WTC11 (cell line): ENCODE measurements at regions not wholly inside any gene's neighbourhood (a gene's known extent, or its start where the extent isn't known, plus 50 kb on each side); places are given as distances from the start of the nearest gene placed in this dataset.

Experiments
- ATAC-seq: fragments of 200-7000 bp; cut with Tn5 transposase; 2 replicates; pipeline ENCODE4 v1.10.0; 2021; ENCODE audit warnings: mild to moderate bottlenecking, moderate library complexity
- CTCF ChIA-PET: fragments of 300-600 bp; sonication (Branson Sonifier 250); formaldehyde crosslinking; loops from one replicate; lab custom pipeline; 2021; ENCODE audit warnings: antibody characterized with exemption; lab: Charles Lee
- POLR2A ChIA-PET: fragments of 350-600 bp; sonication (Branson Sonifier 250); formaldehyde crosslinking; loops from one replicate; lab custom pipeline; 2021; ENCODE audit warnings: antibody characterized with exemption; lab: Charles Lee
- DNase-seq: peaks from one replicate; pipeline ENCODE4 v3.0.0; 2021; ENCODE audit warnings: low spot score
- H3K27ac Mint-ChIP-seq: 2 replicates; pipeline ENCODE4 v1.8.0; 2021; ENCODE audit warnings: mixed read lengths
- H3K27me3 Mint-ChIP-seq: 2 replicates; pipeline ENCODE4 v1.8.0; 2021; ENCODE audit warnings: low read depth, mild to moderate bottlenecking, moderate library complexity, mixed read lengths
- H3K36me3 Mint-ChIP-seq: 2 replicates; pipeline ENCODE4 v1.8.0; 2021; ENCODE audit warnings: mixed read lengths
- H3K4me1 Mint-ChIP-seq: 2 replicates; pipeline ENCODE4 v1.8.0; 2022; ENCODE audit warnings: mixed read lengths
- H3K4me3 Mint-ChIP-seq: 2 replicates; pipeline ENCODE4 v1.8.0; 2021; ENCODE audit warnings: mild to moderate bottlenecking, moderate library complexity, mixed read lengths
- H3K9me3 Mint-ChIP-seq: 2 replicates; pipeline ENCODE4 v1.8.0; 2021; ENCODE audit warnings: mixed read lengths
- ARID4B ChIP-seq: sonication (generic); formaldehyde crosslinking; IDR thresholded peaks from 2 replicates; pipeline ENCODE4 v1.8.0; 2023; ENCODE audit warnings: missing genetic modification reagents, mild to moderate bottlenecking, borderline replicate concordance
- CDX4 ChIP-seq: fragments of 250-450 bp; sonication (Bioruptor Pico); IDR thresholded peaks from 2 replicates; pipeline ENCODE4 v1.9.0; 2021; ENCODE audit warnings: moderate library complexity, mild to moderate bottlenecking, inconsistent platforms, borderline replicate concordance
- CREB1 ChIP-seq: sonication (generic); formaldehyde crosslinking; IDR thresholded peaks from 2 replicates; pipeline ENCODE4 v1.8.0; 2023; ENCODE audit warnings: mild to moderate bottlenecking, missing genetic modification reagents
- E2F4 ChIP-seq: sonication (generic); formaldehyde crosslinking; IDR thresholded peaks from 2 replicates; pipeline ENCODE4 v1.8.1; 2022; ENCODE audit warnings: low read depth, mild to moderate bottlenecking, moderate library complexity, missing genetic modification reagents, borderline replicate concordance
- ELF4 ChIP-seq: sonication (generic); formaldehyde crosslinking; IDR thresholded peaks from 2 replicates; pipeline ENCODE4 v1.8.1; 2022; ENCODE audit warnings: low read depth, mild to moderate bottlenecking, moderate library complexity, missing genetic modification reagents
- GABPB1 ChIP-seq: sonication (generic); formaldehyde crosslinking; IDR thresholded peaks from 2 replicates; pipeline ENCODE4 v1.8.1; 2023; ENCODE audit warnings: mild to moderate bottlenecking, missing genetic modification reagents
- IRF2 ChIP-seq: sonication (generic); formaldehyde crosslinking; IDR thresholded peaks from 2 replicates; pipeline ENCODE4 v1.8.0; 2022; ENCODE audit warnings: low read depth, missing genetic modification reagents, borderline replicate concordance
- MYBL2 ChIP-seq: sonication (generic); formaldehyde crosslinking; IDR thresholded peaks from 2 replicates; pipeline ENCODE4 v1.8.1; 2023; ENCODE audit warnings: mild to moderate bottlenecking, moderate library complexity, missing genetic modification reagents
- NFATC4 ChIP-seq: fragments of 250-450 bp; sonication (Bioruptor Pico); IDR thresholded peaks from 2 replicates; pipeline ENCODE4 v1.9.0; 2021; ENCODE audit warnings: mild to moderate bottlenecking
- NR1H2 ChIP-seq: sonication (generic); formaldehyde crosslinking; IDR thresholded peaks from 2 replicates; pipeline ENCODE4 v1.9.0; 2021; ENCODE audit warnings: mild to moderate bottlenecking, moderate library complexity, missing genetic modification reagents
- SP1 ChIP-seq: sonication (generic); formaldehyde crosslinking; conservative IDR thresholded peaks from 2 replicates; pipeline ENCODE4 v1.8.1; 2022; ENCODE audit warnings: missing genetic modification reagents
- TEAD4 ChIP-seq: sonication (generic); formaldehyde crosslinking; IDR thresholded peaks from 2 replicates; pipeline ENCODE4 v1.8.0; 2022; ENCODE audit warnings: mild to moderate bottlenecking, missing genetic modification reagents
- ZBTB21 ChIP-seq: sonication (generic); formaldehyde crosslinking; IDR thresholded peaks from 2 replicates; pipeline ENCODE4 v1.8.1; 2023; ENCODE audit warnings: mild to moderate bottlenecking, missing genetic modification reagents, borderline replicate concordance
- ZNF219 ChIP-seq: sonication (generic); formaldehyde crosslinking; IDR thresholded peaks from 2 replicates; pipeline ENCODE4 v1.8.0; 2023; ENCODE audit warnings: missing genetic modification reagents, mild to moderate bottlenecking, borderline replicate concordance
- ZNF416 ChIP-seq: fragments of 250-450 bp; sonication (Bioruptor Pico); IDR thresholded peaks from 2 replicates; pipeline ENCODE4 v1.9.0; 2021; ENCODE audit warnings: mild to moderate bottlenecking, inconsistent platforms

- Mint-ChIP-seq H3K9me3 (peaks cover 14% of the 10 kb centered on the region; the same call in 1 of the 2 replicates), H3K27me3 (no peaks in the 10 kb centered on the region; the same call in 1 of the 2 replicates), H3K4me1 (peaks cover 11% of the 10 kb centered on the region), H3K36me3 (no peaks in the 10 kb centered on the region), H3K4me3 (no peak overlapping the region), H3K27ac (no peak overlapping the region)
- TF ChIP-seq MYBL2 (CRISPR knock-in tag) (no peak), GABPB1 (CRISPR knock-in tag) (no peak), ELF4 (CRISPR knock-in tag) (no peak), CREB1 (no peak), NFATC4 (CRISPR knock-in tag) (no peak), ZNF219 (no peak), E2F4 (CRISPR knock-in tag) (no peak), ZBTB21 (CRISPR knock-in tag) (no peak), CDX4 (CRISPR knock-in tag) (no peak)
- ATAC-seq (peak; percentile 34), DNase-seq (no peak)
- CTCF ChIA-PET, result interaction anchor here (0.6 to 1.2 kb wide), 3 partner anchors 23 to 153 kb away, joined by 3 to 4 read pairs (median 4); no protein-coding TSS in a partner anchor
- POLR2A ChIA-PET, result no interaction called here
Measured at GRCh38 chr20:56820984-56821383, 191.9 kb downstream of the TFAP2C start.

- no peak for TF ChIP-seq NR1H2
- no peak for TF ChIP-seq IRF2 (CRISPR knock-in tag)
- no peak for TF ChIP-seq ZBTB21 (CRISPR knock-in tag)
- TF ChIP-seq CREB1, result no peak
- no peak for TF ChIP-seq ARID4B
- no peak for TF ChIP-seq ZNF416 (CRISPR knock-in tag)
- no peak for TF ChIP-seq SP1
- no peak for TF ChIP-seq NFATC4 (CRISPR knock-in tag)
- TF ChIP-seq TEAD4 (CRISPR knock-in tag), result no peak
- H3K4me3 Mint-ChIP-seq, result no peak overlapping the region
- ATAC-seq (no peak), DNase-seq (no peak)
- peaks cover 47% of the 10 kb centered on the region for H3K4me1 Mint-ChIP-seq
- ChIA-PET POLR2A (no interaction called here), CTCF (interaction anchor here (3.5 kb wide), 1 partner anchor 17 kb away, joined by 17 read pairs; no protein-coding TSS in a partner anchor)
- no peaks in the 10 kb centered on the region for H3K36me3 Mint-ChIP-seq
- H3K9me3 Mint-ChIP-seq, result peaks cover 5% of the 10 kb centered on the region; the same call in 1 of the 2 replicates
- no peaks in the 10 kb centered on the region; the same call in 1 of the 2 replicates for H3K27me3 Mint-ChIP-seq
- H3K27ac Mint-ChIP-seq, result 0 out of 2 replicates have a peak overlapping the region, but pooled peaks have one; percentile 7
Measured at GRCh38 chr20:56826306-56826704, 197.2 kb downstream of the TFAP2C start.
